ENCODE measurements at regions not wholly inside any gene's neighbourhood (a gene's known extent, or its start where the extent isn't known, plus 50 kb on each side); places are given as distances from the start of the nearest gene placed in this dataset.

DNA sequence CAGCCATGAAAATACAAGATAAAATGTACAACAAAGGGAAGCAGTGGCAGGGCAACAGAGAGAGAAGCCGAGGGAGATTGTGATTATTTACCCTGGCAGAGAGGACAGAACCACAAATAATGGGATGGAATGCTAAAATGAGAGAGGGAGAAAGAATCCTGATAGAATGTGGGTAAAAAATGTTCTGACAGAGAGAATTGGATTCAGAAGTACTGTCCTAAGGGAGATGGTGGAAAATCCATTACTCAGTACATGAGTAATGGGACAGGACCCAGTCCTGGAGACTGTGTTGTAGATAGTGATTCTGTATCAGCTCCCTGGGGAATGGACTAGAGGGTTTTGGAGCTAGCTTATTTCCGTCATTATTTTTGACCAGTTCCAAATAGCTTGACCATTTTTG is 831.5 kb downstream of the MAT2B start:
- TF ChIP-seq POLR2A (IDR thresholded peaks at IDR 0.05; ENCODE audit: low read length) (no peak), GATA1 (IDR thresholded peaks at IDR 0.05; ENCODE audit: low read depth, low read length) (no peak)
